ENCODE measurements at regions not wholly inside any gene's neighbourhood (a gene's known extent, or its start where the extent isn't known, plus 50 kb on each side); places are given as distances from the start of the nearest gene placed in this dataset.

GRCh38 chr16:73912850-73913249, 383.8 kb upstream of the PSMD7 start:
- TF ChIP-seq EZH2 (IDR thresholded peaks at IDR 0.05; ENCODE audit: borderline replicate concordance, low read length) (no peak), CTCF (conservative IDR thresholded peaks at IDR 0.05 in 1 of 2, IDR thresholded peaks at IDR 0.05 in 1 of 2; ENCODE audit: extremely low read depth in 1 of 2, insufficient read depth in 1 of 2, low read depth in 1 of 2, low read length in 2 of 2) (no peak)

Measured in mammary epithelial cell (primary cell).